ENCODE measurements at regions not wholly inside any gene's neighbourhood (a gene's known extent, or its start where the extent isn't known, plus 50 kb on each side); places are given as distances from the start of the nearest gene placed in this dataset.
"Not testable (repeated sequence)": the region's sequence is repeated elsewhere in the genome, so short reads cannot be mapped to it uniquely, and the experiment has no call there.

GRCh38 chr2:150271952-150272802 is 215.3 kb downstream of the RND3 start:
- FAIRE-seq: no peak
- no peak for DNase-seq (ENCODE audit: low spot score in 2 of 2)

- DNase-seq (ENCODE audit: low spot score in 2 of 2) (no peak), FAIRE-seq (no peak)
Measured at GRCh38 chr2:150267651-150268415, 219.6 kb downstream of the RND3 start.

GRCh38 chr2:150266931-150267330 is 220.5 kb downstream of the RND3 start:
- FAIRE-seq (no peak), DNase-seq (ENCODE audit: low spot score in 2 of 2) (no peak)

- FAIRE-seq (no peak), DNase-seq (ENCODE audit: low spot score in 2 of 2) (no peak)
Measured at GRCh38 chr2:150264442-150264841, 223.0 kb downstream of the RND3 start.

- FAIRE-seq (no peak), DNase-seq (ENCODE audit: low spot score in 2 of 2) (no peak)
Measured at GRCh38 chr2:150261691-150262090, 225.8 kb downstream of the RND3 start.

GRCh38 chr2:150260636-150261035 is 226.8 kb downstream of the RND3 start:
- DNase-seq (ENCODE audit: low spot score in 2 of 2) (no peak), FAIRE-seq (no peak)

- no peak for DNase-seq (ENCODE audit: low spot score in 2 of 2)
- FAIRE-seq: no peak
Measured at GRCh38 chr2:150259746-150260145, 227.7 kb downstream of the RND3 start.

GRCh38 chr2:150258781-150259307 is 228.6 kb downstream of the RND3 start:
- FAIRE-seq (no peak), DNase-seq (ENCODE audit: low spot score in 2 of 2) (no peak)

GRCh38 chr2:150256736-150257135 is 230.7 kb downstream of the RND3 start:
- DNase-seq (ENCODE audit: low spot score in 2 of 2) (no peak), FAIRE-seq (no peak)

GRCh38 chr2:150255528-150255927 is 231.9 kb downstream of the RND3 start:
- no peak for DNase-seq (ENCODE audit: low spot score in 2 of 2)
- no peak for FAIRE-seq

- FAIRE-seq; DNase-seq (ENCODE audit: low spot score in 2 of 2): not testable (repeated sequence)
Measured at GRCh38 chr2:150249735-150250134, 237.7 kb downstream of the RND3 start.

GRCh38 chr2:150247481-150247880 is 240.0 kb downstream of the RND3 start:
- DNase-seq (ENCODE audit: low spot score in 2 of 2): no peak
- FAIRE-seq: no peak

GRCh38 chr2:150234787-150235446 is 252.6 kb downstream of the RND3 start:
- FAIRE-seq (no peak), DNase-seq (ENCODE audit: low spot score in 2 of 2) (peak in 1 of 2 donors; percentile 16)

GRCh38 chr2:150232871-150233270 is 254.6 kb downstream of the RND3 start:
- FAIRE-seq: no peak

GRCh38 chr2:150232321-150232720 is 255.1 kb downstream of the RND3 start:
- no peak for DNase-seq (ENCODE audit: low spot score in 2 of 2)
- no peak for FAIRE-seq

More at GRCh38 chr2:150232871-150233270, 254.6 kb downstream of the RND3 start:
- DNase-seq (ENCODE audit: low spot score in 2 of 2): no peak

GRCh38 chr2:150230616-150231015 is 256.9 kb downstream of the RND3 start:
- FAIRE-seq: no peak

GRCh38 chr2:150230004-150230403 is 257.5 kb downstream of the RND3 start:
- FAIRE-seq (no peak), DNase-seq (ENCODE audit: low spot score in 2 of 2) (no peak)

More at GRCh38 chr2:150230616-150231015, 256.9 kb downstream of the RND3 start:
- DNase-seq (ENCODE audit: low spot score in 2 of 2): no peak

- FAIRE-seq (no peak), DNase-seq (ENCODE audit: low spot score in 2 of 2) (no peak)
Measured at GRCh38 chr2:150228936-150229335, 258.5 kb downstream of the RND3 start.

GRCh38 chr2:150225030-150225429 is 262.4 kb downstream of the RND3 start:
- FAIRE-seq (no peak), DNase-seq (ENCODE audit: low spot score in 2 of 2) (no peak)

GRCh38 chr2:150224321-150224720 is 263.1 kb downstream of the RND3 start:
- DNase-seq (ENCODE audit: low spot score in 2 of 2) (no peak), FAIRE-seq (no peak)

GRCh38 chr2:150222942-150223341 is 264.5 kb downstream of the RND3 start:
- FAIRE-seq (no peak), DNase-seq (ENCODE audit: low spot score in 2 of 2) (no peak)
